GM12878 (cell line): ENCODE measurements at regions not wholly inside any gene's neighbourhood (a gene's known extent, or its start where the extent isn't known, plus 50 kb on each side); places are given as distances from the start of the nearest gene placed in this dataset.

Experiments
- ATAC-seq: fragments of 200-7000 bp; cut with Tn5 transposase; 3 replicates; pipeline ENCODE4 v1.9.1; 2020; ENCODE audit warnings: mild to moderate bottlenecking, moderate library complexity
- BruUV-seq: library from RNA; stranded (reverse); fragments of 400-500 nt; replicated peaks from 2 replicates; lab custom pipeline; 2021; lab: Mats Ljungman, UMichigan
- CTCF ChIA-PET: fragments of 300-600 bp; sonication (Branson Sonifier 250); formaldehyde crosslinking; extraction: SDS; loops from one replicate; lab custom pipeline; 2021; ENCODE audit warnings: inconsistent platforms; lab: Yijun Ruan, JAX
- POLR2A ChIA-PET: fragments of 350-600 bp; formaldehyde crosslinking; extraction: SDS; loops from one replicate; lab custom pipeline; 2021; ENCODE audit warnings: inconsistent platforms; lab: Charles Lee
- RAD21 ChIA-PET: fragments of 300-600 bp; sonication (Branson Sonifier 250); formaldehyde crosslinking; loops from one replicate; lab custom pipeline; 2023; ENCODE audit warnings: antibody characterized with exemption; ENCODE audit not compliant: unreplicated experiment; lab: Charles Lee
- SMC1A ChIA-PET: fragments of 300-600 bp; sonication (Branson Sonifier 250); formaldehyde crosslinking; loops from one replicate; lab custom pipeline; 2023; ENCODE audit not compliant: unreplicated experiment, uncharacterized antibody; lab: Charles Lee
- DNase-seq: peaks from one replicate; pipeline ENCODE4 v3.0.0-alpha.2; 2011; ENCODE audit warnings: low read depth, low spot score
- FAIRE-seq: peaks from 3 replicates; lab custom pipeline; 2011; peaks lifted over from hg19 to GRCh38; lab: Jason Lieb, UNC
- H2AFZ ChIP-seq: 2 replicates; pipeline ENCODE4 v1.6.0; 2011; ENCODE audit warnings: low read depth, low read length, control low read depth; ENCODE audit not compliant: control insufficient read depth
- H3K27ac ChIP-seq: 2 replicates; pipeline ENCODE4 v1.5.1; 2011; ENCODE audit warnings: control low read depth; ENCODE audit not compliant: control insufficient read depth, insufficient read depth
- H3K27me3 ChIP-seq, 2 experiments: replicated peaks in 1 of 2; 2 replicates each; pipeline versions ENCODE4 v1.6.0 to v1.6.1; 2011; ENCODE audit warnings: low read length in 1 of 2; ENCODE audit not compliant: control insufficient read depth in 2 of 2, insufficient read depth in 2 of 2
- H3K36me3 ChIP-seq, 2 experiments: 2 replicates each; pipeline ENCODE4 v1.5.1; 2011; ENCODE audit warnings: low read length in 1 of 2; ENCODE audit not compliant: control insufficient read depth in 2 of 2, insufficient read depth in 2 of 2
- H3K4me1 ChIP-seq: 2 replicates; pipeline ENCODE4 v1.6.1; 2011; ENCODE audit warnings: mild to moderate bottlenecking, low read length, moderate library complexity, mixed read lengths; ENCODE audit not compliant: control insufficient read depth, insufficient read depth
- H3K4me2 ChIP-seq: 2 replicates; pipeline ENCODE4 v1.6.0; 2011; ENCODE audit warnings: control low read depth; ENCODE audit not compliant: control insufficient read depth, insufficient read depth
- H3K4me3 ChIP-seq: fragments of 200-600 bp; sonication (generic); 2 replicates; pipeline ENCODE4 v1.5.1; 2016
- H3K79me2 ChIP-seq: 2 replicates; pipeline ENCODE4 v1.6.0; 2011; ENCODE audit warnings: low read length; ENCODE audit not compliant: control insufficient read depth, insufficient read depth
- H3K9ac ChIP-seq: 2 replicates; pipeline ENCODE4 v1.8.0; 2011; ENCODE audit warnings: low read length, control low read depth, mixed read lengths; ENCODE audit not compliant: control insufficient read depth, insufficient read depth
- H3K9me3 ChIP-seq: replicated peaks from 3 replicates; pipeline ENCODE4 v1.5.1; 2011; ENCODE audit warnings: mild to moderate bottlenecking, low read length; ENCODE audit not compliant: control insufficient read depth, insufficient read depth
- H4K20me1 ChIP-seq: 2 replicates; pipeline ENCODE4 v1.6.0; 2011; ENCODE audit not compliant: control insufficient read depth, insufficient read depth
- BRCA1 ChIP-seq: IDR thresholded peaks from 2 replicates; pipeline ENCODE4 v1.6.1; 2011; ENCODE audit warnings: low read depth, low read length, improper control_type of control experiment
- CBFB ChIP-seq: IDR thresholded peaks from 2 replicates; pipeline ENCODE4 v1.6.1; 2016; ENCODE audit warnings: antibody characterized with exemption, low read depth
- CBX3 ChIP-seq: fragments of 200-600 bp; sonication (generic); IDR thresholded peaks from 2 replicates; pipeline ENCODE4 v1.6.1; 2016; ENCODE audit warnings: low read depth, borderline replicate concordance
- EGR1 ChIP-seq, 2 experiments: IDR thresholded peaks; 1 replicate in 1 of 2; 2 replicates in 1 of 2; pipeline ENCODE4 v1.6.1; 2011 to 2012; ENCODE audit warnings: low read depth in 2 of 2, low read length in 2 of 2, borderline replicate concordance in 1 of 2, mild to moderate bottlenecking in 1 of 2, moderate library complexity in 1 of 2
- EZH2 ChIP-seq: IDR thresholded peaks from 2 replicates; pipeline ENCODE4 v1.6.1; 2012; ENCODE audit warnings: low read depth, mild to moderate bottlenecking, control low read depth, inconsistent platforms, low read length, borderline replicate concordance; ENCODE audit not compliant: control insufficient read depth
- FOXM1 ChIP-seq: IDR thresholded peaks from 2 replicates; pipeline ENCODE4 v1.6.1; 2012; ENCODE audit warnings: low read depth, mild to moderate bottlenecking, inconsistent platforms, low read length, moderate library complexity
- GATAD2B ChIP-seq: fragments of 450-650 bp; conservative IDR thresholded peaks from 2 replicates; pipeline ENCODE4 v1.6.1; 2017; ENCODE audit warnings: low read depth, mild to moderate bottlenecking, moderate library complexity
- HCFC1 ChIP-seq: fragments of 150-350 bp; IDR thresholded peaks from 2 replicates; pipeline ENCODE4 v1.6.1; 2014; ENCODE audit warnings: low read length
- HDAC6 ChIP-seq: fragments of 200-600 bp; sonication (generic); IDR thresholded peaks from one replicate; pipeline ENCODE4 v1.8.0; 2017; ENCODE audit warnings: antibody characterized with exemption; ENCODE audit not compliant: unreplicated experiment
- MYC ChIP-seq: IDR thresholded peaks from 2 replicates; pipeline ENCODE4 v1.6.1; 2011; ENCODE audit warnings: mild to moderate bottlenecking, low read length, moderate library complexity, inconsistent platforms; ENCODE audit not compliant: insufficient read depth, insufficient replicate concordance, insufficient read length, severe bottlenecking
- NR2F1 ChIP-seq: fragments of 450-650 bp; conservative IDR thresholded peaks from 2 replicates; pipeline ENCODE4 v1.6.1; 2017; ENCODE audit warnings: mild to moderate bottlenecking
- POLR2A ChIP-seq: IDR thresholded peaks from 2 replicates; pipeline ENCODE4 v1.6.1; 2011; ENCODE audit warnings: low read depth, mild to moderate bottlenecking, low read length
- POLR2AphosphoS2 ChIP-seq: IDR thresholded peaks from 2 replicates; pipeline ENCODE4 v1.6.1; 2011; ENCODE audit warnings: low read depth, mild to moderate bottlenecking, low read length, improper control_type of control experiment, moderate library complexity
- POLR2AphosphoS5 ChIP-seq: IDR thresholded peaks from 2 replicates; pipeline ENCODE4 v1.6.1; 2011; ENCODE audit warnings: mild to moderate bottlenecking, low read length, inconsistent platforms
- POU2F2 ChIP-seq: IDR thresholded peaks from 3 replicates; pipeline ENCODE4 v1.6.1; 2011; ENCODE audit warnings: low read depth, mild to moderate bottlenecking, low read length, borderline replicate concordance
- SRF ChIP-seq, 2 experiments: IDR thresholded peaks; 2 replicates each; pipeline ENCODE4 v1.6.1; 2011; ENCODE audit warnings: low read depth in 2 of 2, low read length in 2 of 2, mild to moderate bottlenecking in 1 of 2, moderate library complexity in 1 of 2
- STAT1 ChIP-seq: fragments of 450-650 bp; conservative IDR thresholded peaks from 2 replicates; pipeline ENCODE4 v1.6.1; 2014; ENCODE audit warnings: antibody characterized with exemption, mild to moderate bottlenecking
- SUZ12 ChIP-seq: fragments of 200-600 bp; sonication (generic); IDR thresholded peaks from one replicate; pipeline ENCODE4 v1.6.1; 2018; ENCODE audit warnings: antibody characterized with exemption, mild to moderate bottlenecking; ENCODE audit not compliant: unreplicated experiment
- TCF3 ChIP-seq: IDR thresholded peaks from 2 replicates; pipeline ENCODE4 v1.6.1; 2012; ENCODE audit warnings: low read depth, mild to moderate bottlenecking, low read length, borderline replicate concordance; ENCODE audit not compliant: insufficient read depth
- ZNF207 ChIP-seq: fragments of 450-650 bp; IDR thresholded peaks from 2 replicates; pipeline ENCODE4 v1.6.1; 2014; ENCODE audit warnings: antibody characterized with exemption, mild to moderate bottlenecking, borderline replicate concordance
- ZNF622 ChIP-seq: fragments of 450-650 bp; IDR thresholded peaks from 2 replicates; pipeline ENCODE4 v1.6.1; 2017; ENCODE audit warnings: mild to moderate bottlenecking, inconsistent platforms
- WGBS: methylation state at CpG from one replicate; pipeline ENCODE4 v1.1.6; 2016; ENCODE audit warnings: low lambda C conversion rate; ENCODE audit not compliant: insufficient replicate concordance, insufficient coverage; ENCODE audit errors: missing lambda C conversion rate; 5-methylcytosine and 5-hydroxymethylcytosine counted together
- in situ Hi-C: fragments of 300-500 bp; cut with MboI; formaldehyde crosslinking; loops from 9 replicates; pipeline ENCODE4 v1.14.3; 2018; ENCODE audit warnings: mixed read lengths
- intact Hi-C: fragments of 100-400 bp; cut with micrococcal nuclease; formaldehyde crosslinking; loops from one replicate; pipeline ENCODE4 v1.14.2; 2022; ENCODE audit not compliant: unreplicated experiment

DNA sequence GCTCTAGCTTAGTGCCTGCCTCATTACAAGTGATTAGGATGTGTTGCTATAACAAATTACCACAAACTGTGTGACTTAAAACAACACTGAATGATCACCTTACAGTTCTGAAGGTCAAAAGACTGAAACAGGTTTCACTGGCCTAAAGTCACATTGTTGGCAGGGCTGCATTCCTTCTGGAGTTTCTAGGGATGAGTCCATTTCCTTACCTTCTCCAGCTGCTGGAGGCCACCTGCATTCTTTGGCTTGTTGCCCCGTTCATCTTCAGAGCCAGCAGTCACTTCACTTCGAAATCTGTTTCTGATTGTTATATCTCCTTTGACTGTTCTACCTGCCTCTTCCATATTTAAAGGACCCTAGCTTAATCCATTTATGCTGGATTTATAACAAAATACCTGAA, 69.4 kb upstream of the MTPN start:
- DNase-seq (no peak), FAIRE-seq (no peak), ATAC-seq (no peak)
- ChIA-PET POLR2A (no interaction called here), SMC1A (interaction anchor here (0.6 kb wide), 1 partner anchor 59 kb away, joined by 4 read pairs; no protein-coding TSS in a partner anchor), RAD21 (no interaction called here), CTCF (no interaction called here)
- in situ Hi-C loops (no loop called here), intact Hi-C loops (no loop called here)
- Histone ChIP-seq H3K9me3 (no peaks in the 10 kb centered on the region; the same call in 2 of the 3 replicates), H3K4me3 (no peak overlapping the region), H3K9ac (no peak overlapping the region), H4K20me1 (no peaks in the 10 kb centered on the region), H3K4me1 (no peaks in the 10 kb centered on the region), H3K27ac (no peak overlapping the region), H2AFZ (no peak overlapping the region), H3K36me3 (no peaks in the 10 kb centered on the region), H3K27me3 (no peaks in the 10 kb centered on the region), H3K4me2 (no peak overlapping the region)
- 19% methylated on average over 2 of the region's 2 CpGs for WGBS
- no TSS peak for BruUV-seq
- TF ChIP-seq NR2F1: no peak
- no peak for TF ChIP-seq GATAD2B
- TF ChIP-seq FOXM1: no peak
- no peak for TF ChIP-seq EZH2
- no peak for TF ChIP-seq POLR2A
- no peak for TF ChIP-seq CBFB
- TF ChIP-seq ZNF622: no peak
- TF ChIP-seq POLR2AphosphoS5: no peak
- TF ChIP-seq, all 136 proteins: peak for 0
- H3K79me2 ChIP-seq: no peaks in the 10 kb centered on the region

GRCh38 chr7:136045992-136046391, 68.8 kb upstream of the MTPN start:
- Histone ChIP-seq H3K4me3 (no peak overlapping the region), H3K27me3 (no peaks in the 10 kb centered on the region), H3K9ac (no peak overlapping the region), H3K27ac (no peak overlapping the region), H3K36me3 (no peaks in the 10 kb centered on the region), H3K9me3 (no peaks in the 10 kb centered on the region; the same call in 2 of the 3 replicates), H3K4me1 (no peaks in the 10 kb centered on the region), H4K20me1 (no peaks in the 10 kb centered on the region), H2AFZ (no peak overlapping the region), H3K79me2 (no peaks in the 10 kb centered on the region), H3K4me2 (no peak overlapping the region)
- DNase-seq (no peak), FAIRE-seq (no peak), ATAC-seq (no peak)
- in situ Hi-C loops: no loop called here
- ChIA-PET POLR2A (no interaction called here), RAD21 (no interaction called here), SMC1A (no interaction called here), CTCF (no interaction called here)
- intact Hi-C loops: no loop called here
- WGBS: 0% methylated on average over 1 of the region's 1 CpG
- no TSS peak for BruUV-seq
- TF ChIP-seq ZNF207: no peak
- TF ChIP-seq SUZ12: no peak
- TF ChIP-seq POU2F2: no peak
- TF ChIP-seq CBFB: no peak
- no peak for TF ChIP-seq EGR1 (IDR thresholded peaks at IDR 0.05; ENCODE audit: borderline replicate concordance in 1 of 2, low read depth in 2 of 2, low read length in 2 of 2)
- TF ChIP-seq SRF (IDR thresholded peaks at IDR 0.05; ENCODE audit: low read depth in 2 of 2, low read length in 2 of 2): no peak
- no peak for TF ChIP-seq HCFC1
- no peak for TF ChIP-seq CBX3
- no peak for TF ChIP-seq NR2F1
- TF ChIP-seq BRCA1: no peak
- no peak for TF ChIP-seq HDAC6
- no peak for TF ChIP-seq POLR2A
- TF ChIP-seq POLR2AphosphoS2: no peak
- no peak for TF ChIP-seq MYC
- TF ChIP-seq STAT1: no peak
- no peak for TF ChIP-seq TCF3
